ENCODE measurements at regions not wholly inside any gene's neighbourhood (a gene's known extent, or its start where the extent isn't known, plus 50 kb on each side); places are given as distances from the start of the nearest gene placed in this dataset.

DNA sequence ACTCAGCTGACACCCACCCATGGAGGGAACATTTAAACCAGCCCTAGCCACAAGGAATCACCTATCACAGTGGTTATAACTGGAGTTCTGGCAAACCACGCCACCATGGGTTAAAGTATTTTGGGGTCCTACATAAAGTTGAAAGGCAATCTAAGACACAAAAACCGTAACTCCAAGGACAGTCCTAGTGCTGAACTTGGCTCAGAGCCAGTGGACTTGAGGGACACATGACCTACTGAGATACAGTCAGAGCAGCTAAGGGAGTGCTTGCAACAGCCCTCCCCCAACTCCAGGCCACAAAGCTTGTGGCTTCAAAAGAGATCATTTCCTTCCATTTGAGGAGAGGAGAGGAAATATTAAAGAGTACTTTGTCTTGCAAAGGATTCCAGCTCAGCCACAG lies 300.5 kb downstream of the FGF13 start:
- Histone ChIP-seq H3K27ac (no peak overlapping the region), H3K27me3 (replicated peaks) (no peaks in the 10 kb centered on the region), H3K4me3 (ENCODE audit: low read depth, low read length) (no peak overlapping the region), H3K36me3 (replicated peaks) (no peaks in the 10 kb centered on the region)
- TF ChIP-seq, protein P1, sequence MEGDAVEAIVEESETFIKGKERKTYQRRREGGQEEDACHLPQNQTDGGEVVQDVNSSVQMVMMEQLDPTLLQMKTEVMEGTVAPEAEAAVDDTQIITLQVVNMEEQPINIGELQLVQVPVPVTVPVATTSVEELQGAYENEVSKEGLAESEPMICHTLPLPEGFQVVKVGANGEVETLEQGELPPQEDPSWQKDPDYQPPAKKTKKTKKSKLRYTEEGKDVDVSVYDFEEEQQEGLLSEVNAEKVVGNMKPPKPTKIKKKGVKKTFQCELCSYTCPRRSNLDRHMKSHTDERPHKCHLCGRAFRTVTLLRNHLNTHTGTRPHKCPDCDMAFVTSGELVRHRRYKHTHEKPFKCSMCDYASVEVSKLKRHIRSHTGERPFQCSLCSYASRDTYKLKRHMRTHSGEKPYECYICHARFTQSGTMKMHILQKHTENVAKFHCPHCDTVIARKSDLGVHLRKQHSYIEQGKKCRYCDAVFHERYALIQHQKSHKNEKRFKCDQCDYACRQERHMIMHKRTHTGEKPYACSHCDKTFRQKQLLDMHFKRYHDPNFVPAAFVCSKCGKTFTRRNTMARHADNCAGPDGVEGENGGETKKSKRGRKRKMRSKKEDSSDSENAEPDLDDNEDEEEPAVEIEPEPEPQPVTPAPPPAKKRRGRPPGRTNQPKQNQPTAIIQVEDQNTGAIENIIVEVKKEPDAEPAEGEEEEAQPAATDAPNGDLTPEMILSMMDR (IDR thresholded peaks at IDR 0.05; ENCODE audit: low read depth, low read length, missing control alignments) = no peak
- DNase-seq = no peak
- in situ Hi-C loops (cut with HindIII; ENCODE audit: low pct_ligation_motif_present, low sequenced_read_pairs) = no loop called here
